GM13976 (cell line): ENCODE measurements at regions not wholly inside any gene's neighbourhood (a gene's known extent, or its start where the extent isn't known, plus 50 kb on each side); places are given as distances from the start of the nearest gene placed in this dataset.

Experiments
- DNase-seq: peaks from one replicate; pipeline ENCODE4 v3.0.0; 2012; ENCODE audit warnings: low spot score
- in situ Hi-C: fragments of 300-500 bp; cut with MboI; formaldehyde crosslinking; loops from one replicate; pipeline ENCODE4 v1.12.0; 2022; ENCODE audit warnings: low sequenced_read_pairs, mixed read lengths, inconsistent platforms; ENCODE audit not compliant: unreplicated experiment
- TF ChIP-seq, protein P1 (sequence below): IDR thresholded peaks from 2 replicates; pipeline ENCODE4 v1.5.1; 2012; ENCODE audit warnings: borderline replicate concordance, mild to moderate bottlenecking; ENCODE audit not compliant: insufficient read depth; ENCODE audit errors: extremely low read depth, missing control alignments, control extremely low read depth

DNA sequence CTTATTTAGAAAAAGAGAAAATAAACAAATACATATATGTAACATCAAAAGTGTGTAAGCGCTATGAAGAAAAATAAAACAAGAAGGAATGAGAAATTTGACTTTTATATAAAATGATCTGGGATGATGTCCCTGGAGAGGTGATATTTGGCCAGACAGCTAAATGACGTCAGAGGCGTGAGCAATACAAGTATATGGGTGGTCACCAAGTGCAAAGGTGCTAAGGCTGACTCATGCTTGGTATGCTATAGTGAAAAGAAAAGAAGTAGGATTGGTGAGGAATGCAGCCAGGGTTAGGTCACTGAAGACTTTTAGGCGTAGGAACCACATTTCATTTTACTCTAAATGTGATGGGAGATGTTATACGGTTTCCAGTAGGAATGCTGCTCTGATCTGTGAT, 1049.1 kb upstream of the TENM3 start:
- no peak for DNase-seq

DNA sequence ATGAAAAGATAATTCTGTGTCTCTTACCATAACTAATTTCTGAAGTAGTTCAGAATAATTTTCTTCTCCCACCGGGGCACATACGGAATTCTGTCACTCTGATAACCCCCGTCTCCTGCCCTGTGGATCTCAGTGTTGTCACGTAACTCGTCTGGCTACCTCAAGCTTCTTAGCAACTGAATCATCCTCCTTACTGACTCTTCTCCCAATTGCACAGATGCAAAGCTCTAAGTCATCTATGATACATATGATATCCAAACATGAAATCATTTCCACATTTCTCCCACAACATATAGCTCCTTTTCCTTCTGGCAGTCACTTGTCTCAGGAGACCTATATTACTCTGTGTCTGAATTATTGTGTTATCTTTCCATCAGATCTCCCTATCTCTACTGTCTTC, 1043.1 kb upstream of the TENM3 start:
- in situ Hi-C loops, result no loop called here
- TF ChIP-seq, protein P1, sequence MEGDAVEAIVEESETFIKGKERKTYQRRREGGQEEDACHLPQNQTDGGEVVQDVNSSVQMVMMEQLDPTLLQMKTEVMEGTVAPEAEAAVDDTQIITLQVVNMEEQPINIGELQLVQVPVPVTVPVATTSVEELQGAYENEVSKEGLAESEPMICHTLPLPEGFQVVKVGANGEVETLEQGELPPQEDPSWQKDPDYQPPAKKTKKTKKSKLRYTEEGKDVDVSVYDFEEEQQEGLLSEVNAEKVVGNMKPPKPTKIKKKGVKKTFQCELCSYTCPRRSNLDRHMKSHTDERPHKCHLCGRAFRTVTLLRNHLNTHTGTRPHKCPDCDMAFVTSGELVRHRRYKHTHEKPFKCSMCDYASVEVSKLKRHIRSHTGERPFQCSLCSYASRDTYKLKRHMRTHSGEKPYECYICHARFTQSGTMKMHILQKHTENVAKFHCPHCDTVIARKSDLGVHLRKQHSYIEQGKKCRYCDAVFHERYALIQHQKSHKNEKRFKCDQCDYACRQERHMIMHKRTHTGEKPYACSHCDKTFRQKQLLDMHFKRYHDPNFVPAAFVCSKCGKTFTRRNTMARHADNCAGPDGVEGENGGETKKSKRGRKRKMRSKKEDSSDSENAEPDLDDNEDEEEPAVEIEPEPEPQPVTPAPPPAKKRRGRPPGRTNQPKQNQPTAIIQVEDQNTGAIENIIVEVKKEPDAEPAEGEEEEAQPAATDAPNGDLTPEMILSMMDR, result no peak
- no peak for DNase-seq

More for the DNA sequence above, 1049.1 kb upstream of the TENM3 start:
- in situ Hi-C loops, result no loop called here
- TF ChIP-seq, protein P1, result no peak

DNA sequence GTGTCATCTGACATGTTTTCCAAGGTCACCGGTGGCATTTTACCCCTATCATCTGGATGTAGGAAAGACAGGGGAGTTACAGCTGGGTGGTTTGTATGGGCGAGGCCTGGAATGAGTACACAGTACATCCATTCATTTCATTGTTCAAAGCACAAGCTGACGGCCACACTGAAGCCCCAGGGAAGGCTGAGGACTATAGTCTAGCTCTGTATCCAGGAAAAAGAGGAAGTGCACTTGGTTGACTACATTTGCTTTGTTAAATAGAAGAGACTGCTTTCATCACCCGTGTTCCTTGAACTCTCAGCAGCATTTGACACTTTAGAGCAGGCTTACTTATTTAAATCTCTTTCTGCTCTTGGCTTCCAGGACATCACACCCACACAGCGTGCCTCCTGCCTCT, 1041.0 kb upstream of the TENM3 start:
- in situ Hi-C loops, result no loop called here
- DNase-seq, result no peak
- TF ChIP-seq, protein P1, result no peak

DNA sequence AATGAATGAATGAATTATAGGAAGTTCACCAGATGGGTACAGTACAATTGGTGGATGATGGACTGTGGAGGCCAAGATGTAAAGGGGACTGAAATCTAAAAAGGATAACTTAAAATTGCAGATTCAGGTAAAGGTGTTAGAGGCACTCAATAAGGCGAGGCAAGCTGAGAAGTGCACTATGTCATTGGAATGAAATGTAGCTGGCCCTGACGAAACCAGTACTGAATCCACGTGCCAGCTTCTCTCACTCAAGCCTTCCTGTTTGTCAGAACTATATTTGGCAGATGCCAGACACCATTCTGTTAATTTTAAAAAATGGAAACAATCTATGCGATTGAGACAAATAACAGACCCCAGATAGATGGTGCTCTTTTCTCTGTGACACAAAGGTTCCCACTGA, 1039.1 kb upstream of the TENM3 start:
- TF ChIP-seq, protein P1, result no peak
- no peak for DNase-seq
- in situ Hi-C loops, result no loop called here

DNA sequence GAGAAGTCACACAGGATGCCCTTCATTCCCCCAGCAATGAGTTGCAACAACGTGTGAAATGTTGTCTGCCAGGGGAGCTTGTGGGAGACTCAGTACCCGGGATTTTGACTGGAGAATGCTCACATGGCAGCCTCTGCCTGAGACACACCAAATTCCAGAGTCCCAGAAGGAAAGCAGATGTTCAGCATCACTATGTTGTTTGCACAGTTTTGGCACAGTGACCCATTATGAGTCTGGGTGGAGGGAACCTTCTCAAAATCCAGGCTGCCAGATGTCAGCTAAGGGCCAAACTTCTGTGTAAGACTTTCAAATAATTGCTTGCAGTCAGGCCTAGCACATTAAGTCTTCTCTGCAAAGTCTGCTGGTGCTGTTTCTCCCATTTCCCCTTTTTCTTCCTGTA, 1029.7 kb upstream of the TENM3 start:
- TF ChIP-seq, protein P1, result no peak
- DNase-seq, result no peak
- in situ Hi-C loops, result no loop called here

DNA sequence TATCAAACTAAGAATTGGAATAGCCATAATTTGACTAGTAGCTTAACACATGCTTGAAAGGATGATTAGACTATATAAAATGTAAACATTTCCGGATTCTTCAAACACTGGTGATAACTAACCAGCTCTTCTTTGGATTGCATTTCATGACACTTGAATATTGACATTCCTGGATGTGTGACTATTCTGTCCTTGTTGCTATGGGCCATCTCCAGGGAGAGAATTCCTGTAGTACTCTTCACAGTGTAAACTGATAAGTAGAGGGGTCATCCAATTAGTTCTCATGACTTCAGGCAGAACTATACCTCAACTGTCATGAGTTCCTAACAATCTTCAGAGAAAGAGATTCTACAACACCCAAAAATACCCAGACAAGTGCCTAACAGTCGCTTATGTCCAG, 1026.7 kb upstream of the TENM3 start:
- in situ Hi-C loops, result no loop called here
- TF ChIP-seq, protein P1, result no peak
- DNase-seq, result no peak
